GM19438 (cell line): ENCODE measurements at regions not wholly inside any gene's neighbourhood (a gene's known extent, or its start where the extent isn't known, plus 50 kb on each side); places are given as distances from the start of the nearest gene placed in this dataset.
"Not testable (repeated sequence)": the region's sequence is repeated elsewhere in the genome, so short reads cannot be mapped to it uniquely, and the experiment has no call there.

Experiments
- ATAC-seq: cut with Tn5 transposase; IDR thresholded peaks from one replicate; pipeline ENCODE4 v1.9.1; 2021; ENCODE audit warnings: low read depth; ENCODE audit not compliant: unreplicated experiment

DNA sequence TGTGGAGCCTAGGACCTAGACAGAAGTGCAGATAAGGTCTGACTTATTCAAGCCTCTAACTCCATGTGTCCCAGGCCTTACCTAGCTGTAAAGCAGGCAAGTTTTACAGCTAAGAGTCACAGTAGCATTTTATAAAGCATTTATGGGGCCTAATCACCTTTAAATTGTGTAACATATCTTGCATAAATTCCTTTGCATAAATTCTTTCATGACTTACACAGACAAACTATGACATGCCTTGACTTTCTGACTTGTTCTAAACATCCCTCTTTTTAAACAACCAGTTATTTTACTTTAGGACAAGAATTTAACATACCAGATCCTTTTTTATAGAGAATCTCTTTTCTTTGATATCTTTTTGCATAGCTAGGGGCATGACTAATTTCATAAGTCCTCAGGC is 1257.8 kb upstream of the NRXN1 start:
- ATAC-seq, result no peak

DNA sequence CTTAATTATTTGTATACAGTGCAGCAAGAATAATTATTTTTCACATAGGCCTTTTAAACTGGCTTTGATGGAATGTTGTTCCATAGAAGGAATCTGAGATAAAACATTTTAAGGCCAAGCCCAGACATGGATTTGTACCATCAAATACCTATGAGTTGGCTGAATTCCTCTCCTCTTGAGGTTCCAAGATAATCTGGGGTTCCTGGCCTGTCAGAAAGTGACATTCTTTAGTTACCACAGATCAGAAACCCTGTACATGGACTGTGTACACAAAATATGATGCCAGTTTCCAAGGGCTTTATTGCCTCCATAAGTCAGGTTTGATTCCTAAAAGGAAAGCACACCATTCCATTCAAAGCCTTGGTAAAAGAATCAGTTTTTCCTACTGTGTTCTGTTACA is 1256.7 kb upstream of the NRXN1 start:
- no peak for ATAC-seq

DNA sequence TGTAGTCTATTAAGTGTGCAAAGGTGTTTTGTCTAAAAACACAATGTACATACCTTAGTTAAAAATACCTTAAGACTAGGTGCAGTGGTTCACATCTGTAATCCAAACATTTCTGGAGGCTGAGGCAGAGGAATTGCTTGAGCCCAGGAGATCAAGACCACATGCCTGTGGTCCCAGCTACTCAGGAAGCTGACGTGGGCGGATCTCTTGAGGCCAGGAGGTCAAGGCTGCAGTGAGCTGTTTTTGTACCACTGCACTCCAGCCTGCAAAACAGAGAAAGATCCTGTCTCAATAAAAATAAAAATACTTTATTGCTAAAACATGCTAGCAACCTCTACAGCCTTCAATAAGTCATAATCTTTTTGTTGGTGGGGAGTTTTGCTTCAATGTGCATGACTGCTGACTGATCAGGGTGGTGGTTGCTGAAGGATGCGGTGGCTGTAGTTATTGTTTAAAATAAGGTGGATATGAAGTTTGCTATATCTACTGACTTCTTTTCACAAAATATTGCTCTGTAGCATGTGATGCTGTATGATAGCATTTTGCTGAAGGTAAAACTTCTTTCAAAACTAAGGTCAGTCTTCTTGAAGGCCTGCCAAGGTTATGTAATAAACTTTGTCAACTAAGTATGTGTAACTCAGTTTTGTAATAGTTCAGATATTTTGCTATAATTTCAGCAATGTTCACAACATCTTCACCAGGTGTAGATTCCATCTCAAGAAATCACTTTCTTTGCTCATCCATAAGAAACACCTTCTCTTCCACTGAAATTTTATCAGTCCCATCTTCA is 1238.0 kb upstream of the NRXN1 start:
- no peak for ATAC-seq

DNA sequence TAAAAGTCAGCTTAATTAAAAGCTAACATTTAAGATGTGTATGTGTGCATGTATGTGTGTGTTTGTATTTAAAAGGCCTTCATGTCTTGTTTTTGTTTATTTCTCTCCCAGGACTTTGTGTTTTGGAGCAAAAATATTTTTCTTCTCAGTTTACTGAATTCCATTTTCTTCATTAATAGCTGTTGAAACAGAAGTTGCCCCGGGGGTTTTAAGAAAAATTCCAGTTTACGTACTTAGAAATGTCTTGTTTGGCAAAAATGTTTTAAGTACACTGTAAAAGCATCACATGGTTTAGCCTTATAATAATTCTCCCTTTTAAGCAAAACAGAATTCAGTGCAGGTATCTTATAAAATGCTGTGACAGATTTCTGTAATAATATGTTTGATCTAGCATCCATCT is 1233.0 kb upstream of the NRXN1 start:
- ATAC-seq, result no peak

DNA sequence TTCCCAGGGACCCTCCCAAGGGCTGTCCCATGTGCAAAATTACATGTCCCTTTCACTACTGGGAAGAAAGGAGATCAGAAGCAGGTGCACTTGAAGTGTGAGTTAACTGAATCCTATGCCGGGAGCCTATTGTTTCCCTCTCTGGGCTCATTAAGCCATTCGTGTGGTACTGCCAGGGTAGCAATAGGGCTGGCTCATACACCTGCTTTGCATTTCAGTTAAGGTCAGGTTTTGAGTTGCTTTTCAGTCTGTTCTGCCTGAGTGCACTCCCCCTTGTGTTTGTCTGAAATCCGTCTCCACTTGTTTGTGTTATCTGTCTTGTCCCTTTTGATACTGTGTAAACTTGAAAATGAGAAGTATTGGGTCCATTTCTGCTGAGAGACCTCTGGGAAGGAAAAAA is 1232.6 kb upstream of the NRXN1 start:
- no peak for ATAC-seq

DNA sequence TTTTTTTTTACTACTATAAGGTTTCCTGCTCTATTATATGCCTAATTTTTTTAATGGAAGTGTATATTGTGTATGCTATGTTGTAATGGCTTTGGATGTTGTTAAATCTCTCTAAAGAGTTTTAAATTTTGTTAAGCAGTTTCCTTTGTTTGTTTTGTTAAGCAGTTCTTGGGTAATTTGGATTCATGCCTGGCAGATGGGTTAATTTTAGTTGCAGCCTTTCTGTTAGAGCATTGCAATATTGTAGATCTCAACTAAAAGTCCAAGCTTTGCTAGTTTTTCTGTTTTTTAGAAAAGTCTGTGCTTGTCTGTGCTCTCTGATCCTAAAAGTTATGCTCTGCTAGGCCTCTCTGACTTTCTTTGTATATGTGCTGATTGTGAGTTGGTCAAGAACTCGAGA is 1229.0 kb upstream of the NRXN1 start:
- no peak for ATAC-seq

DNA sequence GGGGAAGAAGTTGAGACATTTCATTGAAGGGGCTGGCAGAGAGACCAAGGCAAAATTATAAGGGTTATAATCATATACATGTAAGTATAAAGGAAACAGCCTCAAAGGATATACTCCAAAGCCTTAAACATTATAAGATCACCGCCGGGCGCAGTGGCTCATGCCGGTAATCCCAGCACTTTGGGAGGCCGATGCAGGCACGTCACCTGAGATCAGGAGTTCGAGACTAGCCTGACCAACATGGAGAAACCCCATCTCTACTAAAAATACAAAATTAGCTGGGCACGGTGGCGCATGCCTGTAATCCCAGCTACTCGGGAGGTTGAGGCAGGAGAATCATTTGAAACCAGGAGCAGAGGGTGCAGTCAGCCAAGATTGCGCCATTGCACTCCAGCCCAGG is 1227.0 kb upstream of the NRXN1 start:
- ATAC-seq, result not testable (repeated sequence)

DNA sequence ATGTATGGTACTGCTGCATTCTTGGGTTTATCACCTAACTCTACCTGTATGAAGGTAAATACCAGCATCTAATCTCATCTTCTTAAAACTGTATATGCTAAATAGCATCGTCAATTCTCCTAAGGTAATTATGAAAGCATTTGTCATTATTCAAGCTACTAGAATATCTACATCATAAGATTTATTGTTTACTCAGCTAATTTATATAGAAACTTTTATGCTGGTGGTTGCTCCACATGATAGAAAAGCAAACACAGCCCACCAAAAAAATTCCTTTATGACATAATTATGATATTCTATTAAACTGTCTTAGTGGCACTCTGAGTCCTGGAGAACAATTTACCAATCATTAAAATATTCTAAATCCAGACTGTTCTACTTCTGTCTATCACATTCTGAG is 1226.1 kb upstream of the NRXN1 start:
- ATAC-seq, result no peak

DNA sequence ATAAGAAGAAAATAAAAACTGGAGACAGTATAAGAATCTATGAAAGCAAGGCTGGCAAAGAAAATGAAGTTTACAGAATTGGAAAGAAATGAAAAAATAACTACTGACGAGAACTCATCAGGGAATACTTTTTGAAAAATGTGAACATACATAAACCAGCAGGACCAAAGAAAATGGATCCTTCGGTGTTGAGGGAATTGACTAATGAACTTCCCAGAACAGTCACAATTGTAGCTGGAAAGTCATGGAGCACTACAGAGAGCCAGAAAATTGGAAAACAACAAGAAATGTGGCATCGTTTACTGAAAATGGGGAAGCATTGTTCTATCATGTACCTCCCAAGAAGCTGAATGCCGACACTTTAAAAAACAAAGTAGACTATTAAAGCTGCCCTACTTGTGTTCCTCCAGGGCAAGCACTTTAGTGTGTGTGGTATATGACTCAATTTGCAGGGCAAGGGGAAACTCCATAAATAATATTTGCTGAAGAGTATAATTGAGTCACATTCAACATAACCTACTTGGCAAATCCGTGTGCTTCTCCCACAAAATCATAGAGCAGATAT is 1221.6 kb upstream of the NRXN1 start:
- no peak for ATAC-seq

DNA sequence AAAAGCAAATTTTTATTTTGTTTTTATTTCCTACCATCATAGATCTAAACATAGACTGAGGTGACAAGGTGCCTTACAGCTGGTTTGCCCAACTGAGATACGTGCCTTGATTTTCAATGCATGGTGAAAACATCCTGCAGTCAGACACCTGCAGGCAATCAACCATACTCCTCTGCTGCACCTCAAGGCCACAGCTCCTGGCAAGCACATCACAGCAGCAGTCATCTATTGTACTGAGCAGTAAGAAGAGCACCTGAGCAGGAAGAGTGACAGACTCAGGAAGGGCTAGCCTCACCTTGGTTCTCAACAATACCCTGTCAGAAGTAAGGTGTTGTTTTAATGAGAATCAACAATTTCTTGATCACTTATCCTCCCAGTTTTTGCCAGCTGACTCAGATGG is 1206.8 kb upstream of the NRXN1 start:
- ATAC-seq, result no peak

DNA sequence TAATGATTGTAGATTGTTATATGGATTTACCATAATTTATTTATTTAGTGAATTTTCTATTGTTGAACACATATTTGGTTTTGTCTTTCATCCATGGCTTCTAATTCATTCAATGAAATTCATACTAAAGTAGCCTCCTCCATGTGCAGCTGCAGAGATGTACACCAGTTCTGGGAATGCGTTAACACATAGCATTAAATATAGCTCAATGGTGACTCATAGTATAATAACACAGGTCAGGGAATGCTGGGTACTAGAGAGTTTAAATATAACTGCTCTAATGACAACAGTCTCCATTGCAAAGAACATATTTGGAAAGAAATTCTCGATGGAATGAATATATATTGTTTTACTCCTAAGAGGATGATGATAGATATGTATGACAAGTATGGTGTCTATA is 1190.2 kb upstream of the NRXN1 start:
- no peak for ATAC-seq

DNA sequence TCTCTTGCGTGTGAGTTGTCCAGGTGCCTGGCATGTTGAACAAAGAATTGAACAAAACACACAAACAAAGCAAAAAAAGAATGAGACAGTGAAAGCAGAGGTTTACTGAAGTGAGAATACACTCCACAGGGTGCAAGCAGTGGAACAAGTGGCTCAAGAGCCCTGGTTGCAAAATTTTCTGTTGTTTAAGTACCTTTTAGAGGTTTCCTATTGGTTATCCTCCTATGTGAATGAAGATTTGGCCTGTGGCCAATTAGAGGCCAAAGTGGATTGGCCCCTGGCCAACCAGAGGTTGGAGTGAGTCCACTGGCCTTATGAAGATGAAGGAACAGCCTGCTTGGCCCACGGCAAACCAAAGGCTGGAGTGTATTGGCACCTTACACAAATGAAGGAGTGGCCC is 1188.5 kb upstream of the NRXN1 start:
- ATAC-seq, result no peak

DNA sequence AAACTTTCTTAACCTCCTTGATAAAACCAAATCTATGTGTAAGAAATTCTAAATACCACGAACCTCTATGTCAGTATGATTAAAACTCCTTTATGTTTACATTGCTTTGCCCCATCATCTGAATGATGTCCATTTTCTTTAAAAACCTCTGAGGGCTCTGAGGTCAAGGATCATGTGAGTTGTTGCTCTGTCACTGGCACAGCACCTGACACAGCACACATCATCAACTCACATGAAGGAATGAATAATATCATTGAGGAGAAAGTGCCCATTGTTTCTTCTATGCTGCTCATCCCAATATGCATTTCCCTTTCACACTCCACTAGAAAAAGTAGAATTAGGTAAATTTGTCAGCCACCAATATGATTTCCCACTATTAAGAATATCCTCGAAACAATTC is 1178.7 kb upstream of the NRXN1 start:
- no peak for ATAC-seq

DNA sequence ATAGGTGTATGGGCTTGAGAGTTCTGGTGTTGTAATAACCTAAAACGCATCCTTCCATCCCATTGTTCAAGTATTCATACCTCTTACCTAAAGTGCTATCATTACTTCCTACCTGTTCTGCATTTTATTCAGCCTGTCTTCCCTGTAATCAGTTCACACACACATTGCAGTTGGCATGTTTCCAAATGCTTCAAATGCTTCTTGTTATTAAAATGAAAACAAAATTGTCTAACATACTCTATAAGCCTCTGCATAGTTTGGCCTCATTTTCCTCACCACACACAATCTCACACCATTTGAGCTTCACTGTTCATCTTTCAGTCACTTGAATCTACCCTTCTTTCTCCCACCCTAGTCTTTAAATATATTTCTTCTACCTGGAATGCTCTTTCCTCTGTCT is 1178.2 kb upstream of the NRXN1 start:
- ATAC-seq, result no peak

DNA sequence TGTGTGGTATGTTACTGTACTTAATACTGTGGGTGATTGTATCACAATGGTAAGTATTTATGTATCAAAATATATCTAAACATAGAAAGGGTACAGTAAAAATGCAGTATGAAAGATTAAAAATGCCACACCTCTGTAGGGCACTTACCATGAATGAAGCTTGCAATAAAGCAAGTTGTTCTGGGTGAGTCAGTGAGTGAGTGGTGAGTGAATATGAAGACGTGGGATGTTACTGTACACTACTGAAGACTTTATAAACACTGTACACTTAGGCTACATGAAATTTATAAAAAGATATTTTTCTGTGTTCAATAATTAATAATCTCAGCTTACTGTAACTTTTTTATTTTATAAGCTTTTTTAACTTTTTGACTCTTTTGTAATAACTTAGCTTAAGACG is 1162.4 kb upstream of the NRXN1 start:
- no peak for ATAC-seq

DNA sequence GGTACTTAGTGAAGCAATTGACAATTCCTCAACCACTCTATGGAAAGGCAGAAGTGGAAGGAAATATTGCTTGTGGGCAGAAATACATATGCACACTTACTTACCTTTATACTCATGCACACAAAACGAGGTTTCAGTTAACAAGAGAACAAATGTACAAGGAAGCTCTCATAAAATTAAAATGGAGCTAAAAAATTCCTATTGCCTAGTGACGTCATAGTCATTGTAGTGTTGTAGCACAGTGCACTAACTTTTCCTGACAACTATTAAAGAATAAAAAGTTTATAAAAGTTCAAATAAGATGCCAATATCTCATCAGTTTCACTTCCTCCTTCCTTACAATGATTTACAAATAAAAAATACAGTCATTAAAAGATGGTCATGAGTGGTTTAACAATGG is 1161.9 kb upstream of the NRXN1 start:
- ATAC-seq, result no peak

DNA sequence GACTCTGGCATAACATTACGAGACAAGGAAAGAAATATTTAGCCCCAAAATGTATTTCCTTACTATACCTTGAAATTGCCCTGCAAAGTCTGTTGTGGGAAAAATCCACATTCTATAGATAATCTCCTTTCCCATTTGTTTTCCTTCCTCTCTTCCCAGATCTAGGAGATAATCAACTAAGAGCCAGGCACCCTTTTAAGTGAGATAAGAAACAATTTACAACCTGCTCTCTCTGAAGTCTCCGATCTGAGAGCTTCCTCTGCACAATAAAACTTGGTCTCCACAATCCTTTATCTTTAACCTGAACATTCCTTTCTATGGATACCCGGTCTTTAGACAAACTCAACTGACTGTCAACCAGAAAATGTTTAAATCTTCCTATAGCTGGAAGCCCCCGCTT is 1160.7 kb upstream of the NRXN1 start:
- ATAC-seq, result no peak

DNA sequence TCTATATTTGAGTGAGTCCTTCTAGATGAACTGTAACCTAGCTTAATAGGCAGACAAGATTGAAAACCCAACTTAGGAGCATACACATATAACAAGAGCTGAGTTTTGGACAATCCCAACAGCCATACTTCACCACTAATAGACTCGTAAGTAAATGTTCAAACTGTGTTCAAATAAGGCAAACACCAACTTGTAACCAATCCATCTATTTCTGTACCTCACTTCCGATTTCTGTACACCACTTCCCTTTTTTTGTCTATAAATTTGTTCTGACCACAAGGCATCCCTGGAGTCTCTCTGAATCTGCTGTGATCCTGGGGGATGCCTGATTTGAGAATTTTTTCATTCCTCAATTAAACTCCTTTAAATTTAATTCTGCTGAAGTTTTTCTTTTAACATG is 1149.1 kb upstream of the NRXN1 start:
- no peak for ATAC-seq

DNA sequence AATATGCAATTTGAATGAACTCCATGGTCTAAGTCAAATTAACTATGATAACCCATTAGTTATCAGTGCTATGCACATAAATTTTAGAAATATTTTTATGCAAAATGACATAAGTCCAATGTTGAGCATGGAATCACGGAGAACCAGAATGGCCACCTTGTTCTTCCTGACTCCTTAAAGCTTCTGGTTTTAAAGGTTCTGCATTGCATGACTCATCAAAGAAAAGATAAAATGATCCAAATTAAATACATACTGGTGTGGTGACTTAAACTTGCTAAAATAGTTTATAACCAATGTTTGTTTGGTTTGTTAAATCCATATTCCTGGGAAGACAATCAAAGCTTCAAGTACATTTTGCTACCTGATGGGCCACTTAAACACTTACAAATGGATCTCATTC is 1146.9 kb upstream of the NRXN1 start:
- ATAC-seq, result no peak

DNA sequence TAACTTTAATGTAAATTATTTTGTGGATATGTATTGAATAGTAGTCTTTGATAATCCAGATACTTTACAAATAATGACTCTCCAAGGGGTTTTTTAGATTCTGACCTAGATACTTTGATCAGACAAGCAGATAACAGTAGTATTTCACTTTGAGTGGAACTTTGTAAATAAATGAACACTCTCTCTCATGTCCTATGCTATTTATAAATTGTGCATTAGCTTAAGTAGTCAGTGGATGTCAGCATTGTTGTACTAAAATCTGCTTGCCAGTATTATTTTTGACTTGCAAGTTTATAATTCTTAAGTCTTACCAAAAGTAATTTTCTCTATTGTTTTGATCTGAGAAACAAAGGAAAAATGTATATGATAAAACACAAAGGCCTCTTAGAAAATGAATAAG is 1113.1 kb upstream of the NRXN1 start:
- no peak for ATAC-seq

DNA sequence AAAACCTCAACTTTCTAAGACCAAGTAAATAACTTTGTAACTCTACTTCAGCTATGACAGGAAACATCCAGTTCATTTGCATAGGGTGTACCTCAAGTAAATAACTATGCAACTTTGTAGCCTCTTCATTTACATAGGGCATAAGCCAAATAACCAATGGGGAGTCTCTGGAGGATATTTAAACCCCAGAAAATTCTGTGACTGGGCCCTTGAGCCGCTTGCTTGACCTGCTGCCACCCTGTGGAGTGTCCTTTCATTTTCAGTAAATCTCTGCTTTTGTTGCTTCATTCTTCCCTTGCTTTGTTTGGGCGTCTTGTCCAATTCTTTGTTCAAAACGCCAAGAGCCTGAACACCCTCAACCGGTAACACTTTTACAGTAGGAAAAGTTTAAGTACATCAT is 1112.7 kb upstream of the NRXN1 start:
- ATAC-seq, result no peak

DNA sequence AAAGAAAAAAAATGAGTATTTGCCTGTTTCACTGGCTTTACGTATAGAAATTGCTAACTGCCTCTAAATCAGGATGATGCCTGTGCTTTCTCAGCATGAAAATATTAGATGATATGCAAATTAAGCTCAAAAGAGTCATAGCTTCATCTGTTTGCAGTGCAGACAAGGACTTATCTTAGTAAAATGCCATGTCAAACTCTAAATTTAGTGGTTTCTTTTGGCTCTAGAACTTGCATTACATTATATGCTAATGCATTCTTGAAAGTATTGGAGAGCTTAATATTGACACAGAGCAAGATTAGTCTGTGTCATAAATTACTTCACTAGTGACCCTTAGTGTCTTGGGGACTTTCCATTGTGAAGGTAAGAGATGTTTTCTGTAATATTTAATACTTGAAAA is 1109.1 kb upstream of the NRXN1 start:
- ATAC-seq, result no peak

DNA sequence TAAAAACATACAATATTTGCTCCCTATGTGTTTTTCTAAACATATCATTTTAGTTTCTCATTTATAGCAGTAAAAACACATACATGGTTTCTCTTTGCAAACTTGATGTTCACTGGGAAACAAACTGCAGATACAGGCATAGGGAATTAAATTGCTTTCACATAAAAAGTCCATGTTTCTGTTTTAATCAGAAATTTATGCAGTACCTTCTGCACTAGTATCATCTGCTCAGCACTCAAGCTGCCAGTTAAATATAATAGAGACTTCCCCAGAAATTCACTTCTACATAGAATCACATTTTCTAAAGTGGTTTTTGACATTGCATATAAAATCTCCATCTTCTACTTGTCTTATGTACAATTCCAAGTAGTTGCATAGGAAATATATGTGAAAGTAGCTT is 1107.3 kb upstream of the NRXN1 start:
- no peak for ATAC-seq
